OCI-LY1 (cell line): ENCODE measurements at regions not wholly inside any gene's neighbourhood (a gene's known extent, or its start where the extent isn't known, plus 50 kb on each side); places are given as distances from the start of the nearest gene placed in this dataset.

ENCODE experiments used
- EZH2 ChIP-seq: fragments of 200-600 bp; sonication (generic), shearing (Covaris generic); IDR thresholded peaks from 2 replicates; pipeline ENCODE4 v1.8.0; 2017; ENCODE audit warnings: borderline replicate concordance, mixed run types, mild to moderate bottlenecking, antibody characterized with exemption, low read length, moderate library complexity, mixed read lengths
- TF ChIP-seq, protein P1 (sequence below): fragments of 200-600 bp; sonication (generic), shearing (Covaris generic); IDR thresholded peaks from 2 replicates; pipeline ENCODE4 v1.5.1; 2017; ENCODE audit warnings: mild to moderate bottlenecking, antibody characterized with exemption, low read length, moderate library complexity, mixed read lengths

DNA sequence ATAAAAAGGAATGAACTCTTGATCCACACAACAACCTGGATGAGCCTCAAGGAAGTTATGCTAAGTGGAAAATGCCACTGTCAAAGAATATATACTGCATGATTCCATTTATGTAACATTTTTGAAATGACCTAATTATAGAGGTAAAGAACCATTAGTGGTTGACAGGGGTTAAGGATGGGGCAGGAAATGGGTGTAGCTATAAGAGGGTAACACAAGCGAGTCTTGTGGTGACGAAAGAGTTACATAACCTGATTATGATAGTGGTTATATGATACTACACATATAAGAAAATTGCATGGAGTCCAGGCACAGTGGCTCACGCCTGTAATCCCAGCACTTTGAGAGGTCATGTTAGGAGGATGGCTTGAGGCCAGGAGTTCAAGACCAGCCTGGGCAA lies 346.6 kb upstream of the PKDCC start:
- TF ChIP-seq, protein P1, sequence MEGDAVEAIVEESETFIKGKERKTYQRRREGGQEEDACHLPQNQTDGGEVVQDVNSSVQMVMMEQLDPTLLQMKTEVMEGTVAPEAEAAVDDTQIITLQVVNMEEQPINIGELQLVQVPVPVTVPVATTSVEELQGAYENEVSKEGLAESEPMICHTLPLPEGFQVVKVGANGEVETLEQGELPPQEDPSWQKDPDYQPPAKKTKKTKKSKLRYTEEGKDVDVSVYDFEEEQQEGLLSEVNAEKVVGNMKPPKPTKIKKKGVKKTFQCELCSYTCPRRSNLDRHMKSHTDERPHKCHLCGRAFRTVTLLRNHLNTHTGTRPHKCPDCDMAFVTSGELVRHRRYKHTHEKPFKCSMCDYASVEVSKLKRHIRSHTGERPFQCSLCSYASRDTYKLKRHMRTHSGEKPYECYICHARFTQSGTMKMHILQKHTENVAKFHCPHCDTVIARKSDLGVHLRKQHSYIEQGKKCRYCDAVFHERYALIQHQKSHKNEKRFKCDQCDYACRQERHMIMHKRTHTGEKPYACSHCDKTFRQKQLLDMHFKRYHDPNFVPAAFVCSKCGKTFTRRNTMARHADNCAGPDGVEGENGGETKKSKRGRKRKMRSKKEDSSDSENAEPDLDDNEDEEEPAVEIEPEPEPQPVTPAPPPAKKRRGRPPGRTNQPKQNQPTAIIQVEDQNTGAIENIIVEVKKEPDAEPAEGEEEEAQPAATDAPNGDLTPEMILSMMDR, result no peak
- TF ChIP-seq EZH2, result no peak
